GM23338 (cell line): ENCODE measurements at regions not wholly inside any gene's neighbourhood (a gene's known extent, or its start where the extent isn't known, plus 50 kb on each side); places are given as distances from the start of the nearest gene placed in this dataset.

ENCODE experiments used
- ATAC-seq: fragments of 200-7000 bp; cut with Tn5 transposase; 3 replicates; pipeline ENCODE4 v1.9.1; 2020
- DNase-seq: peaks from one replicate; pipeline ENCODE4 v3.0.0-alpha.2; 2015; ENCODE audit warnings: low spot score
- H2AFZ ChIP-seq: fragments of 200-600 bp; sonication (generic); 2 replicates; pipeline ENCODE4 v1.8.0; 2016; ENCODE audit warnings: antibody characterized with exemption, mild to moderate bottlenecking, moderate library complexity
- H3F3A ChIP-seq: fragments of 200-600 bp; sonication (generic); replicated peaks from 2 replicates; pipeline ENCODE4 v1.8.0; 2017; ENCODE audit warnings: antibody characterized with exemption, mixed run types, low read depth
- H3K27ac ChIP-seq: fragments of 200-600 bp; sonication (generic); 2 replicates; pipeline ENCODE4 v1.6.1; 2016; ENCODE audit warnings: low read depth
- H3K27me3 ChIP-seq: fragments of 200-600 bp; sonication (generic); 2 replicates; pipeline ENCODE4 v1.8.0; 2016; ENCODE audit warnings: mild to moderate bottlenecking, mixed run types, moderate library complexity; ENCODE audit not compliant: insufficient read depth
- H3K36me3 ChIP-seq: fragments of 200-600 bp; sonication (generic); 2 replicates; pipeline ENCODE4 v1.8.0; 2016; ENCODE audit warnings: mild to moderate bottlenecking; ENCODE audit not compliant: insufficient read depth
- H3K4me1 ChIP-seq: fragments of 200-600 bp; sonication (generic); 2 replicates; pipeline ENCODE4 v1.8.0; 2016; ENCODE audit warnings: mild to moderate bottlenecking, moderate library complexity; ENCODE audit not compliant: insufficient read depth
- H3K4me2 ChIP-seq: fragments of 200-600 bp; sonication (generic); 2 replicates; pipeline ENCODE4 v1.7.1; 2017; ENCODE audit warnings: mixed run types
- H3K4me3 ChIP-seq: fragments of 200-600 bp; sonication (generic); 2 replicates; pipeline ENCODE4 v1.6.1; 2016; ENCODE audit warnings: mixed run types
- H3K79me2 ChIP-seq: fragments of 200-600 bp; sonication (generic); replicated peaks from 2 replicates; pipeline ENCODE4 v1.8.0; 2017; ENCODE audit warnings: mild to moderate bottlenecking; ENCODE audit not compliant: insufficient read depth
- H3K9me2 ChIP-seq: fragments of 200-600 bp; sonication (generic); 2 replicates; pipeline ENCODE4 v1.8.0; 2017; ENCODE audit not compliant: insufficient read depth
- H4K20me1 ChIP-seq: fragments of 200-600 bp; sonication (generic); replicated peaks from 2 replicates; pipeline ENCODE4 v1.8.0; 2017; ENCODE audit warnings: mild to moderate bottlenecking; ENCODE audit not compliant: insufficient read depth
- H3K27ac Mint-ChIP-seq: 2 replicates; pipeline ENCODE4 v1.8.0; 2020; ENCODE audit warnings: inconsistent platforms, mild to moderate bottlenecking, moderate library complexity, mixed read lengths
- H3K27me3 Mint-ChIP-seq: 3 replicates; pipeline ENCODE4 v1.8.0; 2022; ENCODE audit warnings: low read depth, mild to moderate bottlenecking, moderate library complexity, mixed read lengths, inconsistent platforms; ENCODE audit not compliant: insufficient read depth, poor library complexity
- H3K36me3 Mint-ChIP-seq: 3 replicates; pipeline ENCODE4 v1.8.0; 2021; ENCODE audit warnings: low read depth, mild to moderate bottlenecking, inconsistent platforms, moderate library complexity, mixed read lengths
- H3K4me1 Mint-ChIP-seq: 3 replicates; pipeline ENCODE4 v1.8.0; 2020; ENCODE audit warnings: mild to moderate bottlenecking, inconsistent platforms, mixed read lengths
- H3K4me3 Mint-ChIP-seq: 3 replicates; pipeline ENCODE4 v1.8.0; 2021; ENCODE audit warnings: moderate library complexity, mild to moderate bottlenecking, inconsistent platforms, mixed read lengths
- H3K9me3 Mint-ChIP-seq: 3 replicates; pipeline ENCODE4 v1.8.0; 2020; ENCODE audit warnings: moderate library complexity, mild to moderate bottlenecking, inconsistent platforms, mixed read lengths
- EZH2 ChIP-seq: fragments of 200-600 bp; sonication (generic); IDR thresholded peaks from one replicate; pipeline ENCODE4 v1.8.0; 2017; ENCODE audit warnings: antibody characterized with exemption, mild to moderate bottlenecking, low read depth; ENCODE audit not compliant: unreplicated experiment
- EZH2phosphoT487 ChIP-seq: fragments of 200-600 bp; sonication (generic); IDR thresholded peaks from one replicate; pipeline ENCODE4 v1.8.1; 2018; ENCODE audit warnings: antibody characterized with exemption; ENCODE audit not compliant: unreplicated experiment
- NANOG ChIP-seq: IDR thresholded peaks from 2 replicates; pipeline ENCODE4 v1.6.1; 2016; ENCODE audit warnings: antibody characterized with exemption, borderline replicate concordance
- ZNF462 ChIP-seq: fragments of 250-450 bp; sonication (Bioruptor Pico); IDR thresholded peaks from 2 replicates; pipeline ENCODE4 v1.5.0; 2020; ENCODE audit warnings: mild to moderate bottlenecking, moderate library complexity
- TF ChIP-seq, protein P1 (sequence below): IDR thresholded peaks from one replicate; pipeline ENCODE4 v1.6.1; 2018; ENCODE audit warnings: antibody characterized with exemption; ENCODE audit not compliant: unreplicated experiment

DNA sequence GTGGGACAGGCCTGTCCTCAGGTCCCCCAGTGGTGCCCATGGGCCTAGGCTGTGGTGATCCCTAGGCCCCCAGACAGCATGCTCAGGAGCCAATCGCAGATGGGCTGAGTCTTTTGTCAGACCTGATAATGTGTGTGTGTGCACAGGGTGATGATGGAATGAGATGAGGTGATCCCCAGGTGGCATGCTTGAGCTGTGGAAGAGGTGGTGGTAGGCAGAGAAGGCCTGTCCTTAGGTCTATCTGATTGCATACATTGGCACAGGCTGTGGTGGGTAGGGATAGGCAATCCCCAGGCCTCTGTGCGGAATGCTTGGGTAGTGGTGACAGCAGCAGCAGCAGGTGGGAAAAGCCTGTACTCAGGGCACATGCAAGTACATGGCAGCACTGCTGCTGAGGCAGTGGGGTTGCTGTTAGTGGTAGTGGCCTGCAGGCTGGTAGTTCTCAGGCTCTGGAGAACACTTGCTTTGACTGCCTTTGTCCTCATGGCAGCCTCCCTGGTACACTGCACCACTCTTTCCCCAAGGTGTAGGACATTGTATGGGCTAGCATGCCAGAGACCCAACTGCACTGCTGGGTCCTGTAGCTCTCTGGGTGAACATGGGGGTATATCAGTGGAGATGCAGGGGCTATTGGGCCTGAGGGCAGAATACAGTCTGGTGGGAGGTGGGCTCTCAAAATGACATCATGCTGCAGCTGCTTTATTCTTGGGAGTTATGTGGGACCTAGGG is 260.9 kb upstream of the PLPP4 start (continued):
- no peak for TF ChIP-seq EZH2
- TF ChIP-seq EZH2phosphoT487 = no peak

GRCh38 chr10:120204877-120205276 is 252.2 kb upstream of the PLPP4 start:
- no peak for DNase-seq
- ATAC-seq = no peak
- H3K27me3 ChIP-seq = no peaks in the 10 kb centered on the region
- no peak for TF ChIP-seq EZH2phosphoT487
- TF ChIP-seq EZH2 = no peak
- TF ChIP-seq ZNF462 (CRISPR knock-in tag) = no peak
- TF ChIP-seq, protein P1, sequence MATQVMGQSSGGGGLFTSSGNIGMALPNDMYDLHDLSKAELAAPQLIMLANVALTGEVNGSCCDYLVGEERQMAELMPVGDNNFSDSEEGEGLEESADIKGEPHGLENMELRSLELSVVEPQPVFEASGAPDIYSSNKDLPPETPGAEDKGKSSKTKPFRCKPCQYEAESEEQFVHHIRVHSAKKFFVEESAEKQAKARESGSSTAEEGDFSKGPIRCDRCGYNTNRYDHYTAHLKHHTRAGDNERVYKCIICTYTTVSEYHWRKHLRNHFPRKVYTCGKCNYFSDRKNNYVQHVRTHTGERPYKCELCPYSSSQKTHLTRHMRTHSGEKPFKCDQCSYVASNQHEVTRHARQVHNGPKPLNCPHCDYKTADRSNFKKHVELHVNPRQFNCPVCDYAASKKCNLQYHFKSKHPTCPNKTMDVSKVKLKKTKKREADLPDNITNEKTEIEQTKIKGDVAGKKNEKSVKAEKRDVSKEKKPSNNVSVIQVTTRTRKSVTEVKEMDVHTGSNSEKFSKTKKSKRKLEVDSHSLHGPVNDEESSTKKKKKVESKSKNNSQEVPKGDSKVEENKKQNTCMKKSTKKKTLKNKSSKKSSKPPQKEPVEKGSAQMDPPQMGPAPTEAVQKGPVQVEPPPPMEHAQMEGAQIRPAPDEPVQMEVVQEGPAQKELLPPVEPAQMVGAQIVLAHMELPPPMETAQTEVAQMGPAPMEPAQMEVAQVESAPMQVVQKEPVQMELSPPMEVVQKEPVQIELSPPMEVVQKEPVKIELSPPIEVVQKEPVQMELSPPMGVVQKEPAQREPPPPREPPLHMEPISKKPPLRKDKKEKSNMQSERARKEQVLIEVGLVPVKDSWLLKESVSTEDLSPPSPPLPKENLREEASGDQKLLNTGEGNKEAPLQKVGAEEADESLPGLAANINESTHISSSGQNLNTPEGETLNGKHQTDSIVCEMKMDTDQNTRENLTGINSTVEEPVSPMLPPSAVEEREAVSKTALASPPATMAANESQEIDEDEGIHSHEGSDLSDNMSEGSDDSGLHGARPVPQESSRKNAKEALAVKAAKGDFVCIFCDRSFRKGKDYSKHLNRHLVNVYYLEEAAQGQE = no peak
- TF ChIP-seq NANOG = no peak
- no peaks in the 10 kb centered on the region for H4K20me1 ChIP-seq
- Mint-ChIP-seq H3K9me3 (no peaks in the 10 kb centered on the region), H3K27me3 (peaks cover 5% of the 10 kb centered on the region), H3K4me1 (no peaks in the 10 kb centered on the region), H3K4me3 (no peak overlapping the region), H3K36me3 (no peaks in the 10 kb centered on the region), H3K27ac (no peak overlapping the region)
- H3K4me2 ChIP-seq = no peak overlapping the region
- no peaks in the 10 kb centered on the region for H3K79me2 ChIP-seq
- H3K9me2 ChIP-seq = 0 out of 2 replicates have a peak, but pooled peaks cover 4% of the 10 kb centered on the region
- H3K27ac ChIP-seq = no peak overlapping the region
- no peaks in the 10 kb centered on the region for H3K4me1 ChIP-seq
- no peaks in the 10 kb centered on the region for H3K36me3 ChIP-seq
- H3K4me3 ChIP-seq = no peak overlapping the region
- H2AFZ ChIP-seq = no peak overlapping the region
- H3F3A ChIP-seq = no peaks in the 10 kb centered on the region
